Lung (tissue), 11 donors: ENCODE measurements at regions not wholly inside any gene's neighbourhood (a gene's known extent, or its start where the extent isn't known, plus 50 kb on each side); places are given as distances from the start of the nearest gene placed in this dataset.

Experiments
- ATAC-seq: fragments of 200-7000 bp; cut with Tn5 transposase; one replicate; pipeline ENCODE4 v1.9.1; 2020; ENCODE audit warnings: moderate number of reproducible peaks; ENCODE audit not compliant: insufficient read depth, low FRiP score
- DNase-seq, 3 donors: peaks; one replicate each; pipeline ENCODE4 v3.0.0-alpha.2; 2013 to 2017
- H3K27ac ChIP-seq, 2 donors: one replicate each; pipeline ENCODE4 v1.5.1; 2013; ENCODE audit warnings: mild to moderate bottlenecking in 2 of 2, moderate library complexity in 2 of 2, control low read depth in 1 of 2, inconsistent platforms in 1 of 2, low read depth in 1 of 2, low read length in 1 of 2
- H3K27me3 ChIP-seq, 3 donors: one replicate each; pipeline ENCODE4 v1.5.1; 2013; ENCODE audit warnings: low read length in 2 of 3; ENCODE audit not compliant: control insufficient read depth in 3 of 3, insufficient read depth in 3 of 3
- H3K36me3 ChIP-seq, 4 donors: one replicate each; pipeline ENCODE4 v1.5.1; 2013; ENCODE audit warnings: low read length in 4 of 4, mild to moderate bottlenecking in 1 of 4, moderate library complexity in 1 of 4; ENCODE audit not compliant: control insufficient read depth in 4 of 4, insufficient read depth in 4 of 4
- H3K4me1 ChIP-seq, 5 donors: one replicate each; pipeline ENCODE4 v1.5.1; 2013; ENCODE audit warnings: low read length in 5 of 5, mild to moderate bottlenecking in 2 of 5, moderate library complexity in 1 of 5; ENCODE audit not compliant: control insufficient read depth in 5 of 5, insufficient read depth in 5 of 5
- H3K4me3 ChIP-seq: one replicate; pipeline ENCODE4 v1.5.1; 2013; ENCODE audit warnings: mild to moderate bottlenecking, control low read depth, moderate library complexity
- H3K9ac ChIP-seq, 2 donors: one replicate each; pipeline ENCODE4 v1.5.1; 2013; ENCODE audit warnings: low read length in 2 of 2, control low read depth in 1 of 2; ENCODE audit not compliant: insufficient read depth in 1 of 2
- H3K9me3 ChIP-seq, 4 donors: one replicate each; pipeline ENCODE4 v1.5.1; 2013; ENCODE audit warnings: low read length in 3 of 4, mild to moderate bottlenecking in 1 of 4, moderate library complexity in 1 of 4; ENCODE audit not compliant: control insufficient read depth in 4 of 4, insufficient read depth in 3 of 4
- WGBS, 2 donors: extraction: QIAGEN DNeasy Blood & Tissue Kit; methylation state at CpG; one replicate each; pipeline ENCODE4 v1.1.7; 2013; 5-methylcytosine and 5-hydroxymethylcytosine counted together
- TF ChIP-seq, protein P1 (sequence below): IDR thresholded peaks from 2 replicates; pipeline ENCODE4 v1.5.1; 2012; ENCODE audit warnings: mild to moderate bottlenecking; ENCODE audit errors: control extremely low read depth, extremely low read depth
- donor health status: control.
- donor health status: control.
- donor health status: Bipolar disorder and iron deficiency.
- donor health status: healthy.
- donor health status: DM: yes; HTN: yes; CAD: no.

- Histone ChIP-seq H3K27ac (no peak overlapping the region), H3K9me3 (peaks cover 0 to 2% (median 0%) of the 10 kb centered on the region in 4 donors), H3K9ac (no peak overlapping the region), H3K4me3 (no peak overlapping the region), H3K36me3 (no peaks in the 10 kb centered on the region), H3K4me1 (no peaks in the 10 kb centered on the region), H3K27me3 (no peaks in the 10 kb centered on the region)
- TF ChIP-seq, protein P1, sequence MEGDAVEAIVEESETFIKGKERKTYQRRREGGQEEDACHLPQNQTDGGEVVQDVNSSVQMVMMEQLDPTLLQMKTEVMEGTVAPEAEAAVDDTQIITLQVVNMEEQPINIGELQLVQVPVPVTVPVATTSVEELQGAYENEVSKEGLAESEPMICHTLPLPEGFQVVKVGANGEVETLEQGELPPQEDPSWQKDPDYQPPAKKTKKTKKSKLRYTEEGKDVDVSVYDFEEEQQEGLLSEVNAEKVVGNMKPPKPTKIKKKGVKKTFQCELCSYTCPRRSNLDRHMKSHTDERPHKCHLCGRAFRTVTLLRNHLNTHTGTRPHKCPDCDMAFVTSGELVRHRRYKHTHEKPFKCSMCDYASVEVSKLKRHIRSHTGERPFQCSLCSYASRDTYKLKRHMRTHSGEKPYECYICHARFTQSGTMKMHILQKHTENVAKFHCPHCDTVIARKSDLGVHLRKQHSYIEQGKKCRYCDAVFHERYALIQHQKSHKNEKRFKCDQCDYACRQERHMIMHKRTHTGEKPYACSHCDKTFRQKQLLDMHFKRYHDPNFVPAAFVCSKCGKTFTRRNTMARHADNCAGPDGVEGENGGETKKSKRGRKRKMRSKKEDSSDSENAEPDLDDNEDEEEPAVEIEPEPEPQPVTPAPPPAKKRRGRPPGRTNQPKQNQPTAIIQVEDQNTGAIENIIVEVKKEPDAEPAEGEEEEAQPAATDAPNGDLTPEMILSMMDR = no peak
- ATAC-seq (no peak), DNase-seq (no peak)
- 59 to 64% methylated on average over 2 of the region's 2 CpGs for WGBS, 2 donors
Observed at GRCh38 chrX:64097891-64098290, 107.6 kb downstream of the AMER1 start.

DNA sequence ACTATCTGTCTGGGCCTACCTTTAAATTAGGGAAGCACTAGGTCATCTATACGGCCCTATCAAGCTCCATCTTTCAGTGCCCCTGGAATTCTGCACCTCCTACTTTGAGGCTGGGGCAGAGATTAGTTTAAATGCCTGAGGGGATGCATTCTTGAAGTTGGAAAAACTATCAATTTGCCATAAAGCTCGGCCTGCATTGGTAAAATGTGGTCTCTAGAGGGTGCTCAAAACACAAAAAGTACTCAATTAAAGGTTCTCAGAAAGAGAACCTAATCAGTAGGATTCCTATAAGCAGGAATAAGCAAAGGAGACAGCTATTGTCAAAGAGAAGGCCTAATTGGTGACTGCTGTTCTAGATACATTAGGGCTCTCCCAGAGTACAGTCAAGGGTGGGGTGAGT lies 111.7 kb downstream of the AMER1 start:
- no peak overlapping the region for H3K4me3 ChIP-seq
- 5 to 18% methylated on average over 2 of the region's 2 CpGs for WGBS, 2 donors
- TF ChIP-seq, protein P1 = no peak
- no peak overlapping the region for H3K9ac ChIP-seq
- H3K36me3 ChIP-seq = no peaks in the 10 kb centered on the region
- DNase-seq = peak in 2 of 3 donors; percentile 6 to 31
- peaks cover 0 to 2% (median 0%) of the 10 kb centered on the region in 4 donors for H3K9me3 ChIP-seq
- ATAC-seq = no peak
- H3K27ac ChIP-seq = no peak overlapping the region
- H3K4me1 ChIP-seq = no peaks in the 10 kb centered on the region
- H3K27me3 ChIP-seq = no peaks in the 10 kb centered on the region
